H9 (cell line): ENCODE measurements at regions not wholly inside any gene's neighbourhood (a gene's known extent, or its start where the extent isn't known, plus 50 kb on each side); places are given as distances from the start of the nearest gene placed in this dataset.

ENCODE experiments used
- DNase-seq: peaks from one replicate; pipeline ENCODE4 v3.0.0-alpha.2; 2017
- H2AFZ ChIP-seq: one replicate; pipeline ENCODE4 v1.6.1; 2013; ENCODE audit warnings: mild to moderate bottlenecking, low read length, control low read depth, moderate library complexity
- H2AK5ac ChIP-seq: 2 replicates; pipeline ENCODE4 v1.6.1; 2013; ENCODE audit warnings: low read length, control low read depth, mixed read lengths; ENCODE audit not compliant: insufficient read length
- H2BK120ac ChIP-seq: one replicate; pipeline ENCODE4 v1.6.1; 2013; ENCODE audit warnings: low read depth, mild to moderate bottlenecking, low read length, control low read depth, inconsistent platforms; ENCODE audit not compliant: poor library complexity, severe bottlenecking
- H2BK12ac ChIP-seq: 2 replicates; pipeline ENCODE4 v1.6.1; 2013; ENCODE audit warnings: low read length, control low read depth, mixed read lengths, low read depth; ENCODE audit not compliant: insufficient read length
- H2BK15ac ChIP-seq: 2 replicates; pipeline ENCODE4 v1.6.1; 2013; ENCODE audit warnings: low read depth, low read length, control low read depth
- H2BK20ac ChIP-seq: one replicate; pipeline ENCODE4 v1.6.1; 2013; ENCODE audit warnings: low read depth, mild to moderate bottlenecking, low read length, control low read depth, inconsistent platforms; ENCODE audit not compliant: poor library complexity, severe bottlenecking
- H2BK5ac ChIP-seq: 2 replicates; pipeline ENCODE4 v1.6.1; 2013; ENCODE audit warnings: low read length, control low read depth, mixed read lengths; ENCODE audit not compliant: insufficient read length
- H3K14ac ChIP-seq: 2 replicates; pipeline ENCODE4 v1.6.1; 2013; ENCODE audit warnings: low read length, control low read depth; ENCODE audit not compliant: insufficient read depth
- H3K18ac ChIP-seq: 2 replicates; pipeline ENCODE4 v1.6.1; 2013; ENCODE audit warnings: low read depth, mild to moderate bottlenecking, mixed read lengths, low read length, control low read depth; ENCODE audit not compliant: insufficient read length
- H3K23ac ChIP-seq: 2 replicates; pipeline ENCODE4 v1.6.1; 2013; ENCODE audit warnings: low read length, control low read depth, mixed read lengths, low read depth; ENCODE audit not compliant: insufficient read length
- H3K23me2 ChIP-seq: 2 replicates; pipeline ENCODE4 v1.6.1; 2013; ENCODE audit warnings: low read depth, mild to moderate bottlenecking, mixed read lengths, low read length, control low read depth; ENCODE audit not compliant: insufficient read length, poor library complexity, severe bottlenecking
- H3K27ac ChIP-seq: 2 replicates; pipeline ENCODE4 v1.5.1; 2013; ENCODE audit warnings: low read length, control low read depth, mixed read lengths, low read depth; ENCODE audit not compliant: insufficient read length
- H3K27me3 ChIP-seq: 2 replicates; pipeline ENCODE4 v1.6.1; 2013; ENCODE audit warnings: low read length, control low read depth, inconsistent platforms; ENCODE audit not compliant: insufficient read depth
- H3K4ac ChIP-seq: 2 replicates; pipeline ENCODE4 v1.6.1; 2013; ENCODE audit warnings: low read depth, mild to moderate bottlenecking, control low read depth, inconsistent platforms, low read length, moderate library complexity
- H3K4me1 ChIP-seq: 2 replicates; pipeline ENCODE4 v1.6.1; 2013; ENCODE audit warnings: low read length, control low read depth, inconsistent platforms; ENCODE audit not compliant: insufficient read depth
- H3K4me2 ChIP-seq: 2 replicates; pipeline ENCODE4 v1.6.1; 2013; ENCODE audit warnings: low read length, control low read depth, mixed read lengths; ENCODE audit not compliant: insufficient read length, insufficient read depth
- H3K56ac ChIP-seq: 2 replicates; pipeline ENCODE4 v1.6.1; 2013; ENCODE audit warnings: low read depth, mild to moderate bottlenecking, mixed read lengths, low read length, control low read depth; ENCODE audit not compliant: insufficient read length
- H3K79me1 ChIP-seq: 2 replicates; pipeline ENCODE4 v1.6.1; 2013; ENCODE audit warnings: low read depth, mild to moderate bottlenecking, moderate library complexity, low read length, control low read depth, inconsistent platforms; ENCODE audit not compliant: insufficient read depth, poor library complexity, severe bottlenecking
- H3K79me2 ChIP-seq: 2 replicates; pipeline ENCODE4 v1.6.1; 2013; ENCODE audit warnings: low read length, control low read depth, inconsistent platforms; ENCODE audit not compliant: insufficient read depth
- H3K9ac ChIP-seq: 2 replicates; pipeline ENCODE4 v1.6.1; 2013; ENCODE audit warnings: low read length, control low read depth, mixed read lengths; ENCODE audit not compliant: insufficient read length; ENCODE audit errors: extremely low read depth
- H3K9me3 ChIP-seq: one replicate; pipeline ENCODE4 v1.6.1; 2013; ENCODE audit warnings: low read depth, low read length, inconsistent platforms; ENCODE audit not compliant: control insufficient read depth
- H3T11ph ChIP-seq: one replicate; pipeline ENCODE4 v1.6.1; 2013; ENCODE audit warnings: mild to moderate bottlenecking, low read length, control low read depth, inconsistent platforms
- H4K20me1 ChIP-seq: one replicate; pipeline ENCODE4 v1.6.1; 2013; ENCODE audit not compliant: control insufficient read depth, insufficient read length, insufficient read depth
- H4K5ac ChIP-seq: 2 replicates; pipeline ENCODE4 v1.6.1; 2013; ENCODE audit warnings: low read depth, mild to moderate bottlenecking, mixed read lengths, low read length, control low read depth; ENCODE audit not compliant: insufficient read length
- H4K8ac ChIP-seq: replicated peaks from 2 replicates; pipeline ENCODE4 v1.6.1; 2013; ENCODE audit warnings: low read length, control low read depth, mixed read lengths, low read depth; ENCODE audit not compliant: insufficient read length
- H4K91ac ChIP-seq: 2 replicates; pipeline ENCODE4 v1.6.1; 2013; ENCODE audit warnings: low read depth, mild to moderate bottlenecking, moderate library complexity, mixed read lengths, low read length, control low read depth; ENCODE audit not compliant: insufficient read length
- H3K27ac Mint-ChIP-seq, 3 experiments: 2 replicates in 2 of 3; 3 replicates in 1 of 3; pipeline ENCODE4 v1.8.0; 2020 to 2021; ENCODE audit warnings: mixed read lengths in 3 of 3, mild to moderate bottlenecking in 1 of 3, moderate library complexity in 1 of 3
- H3K27me3 Mint-ChIP-seq: 2 replicates; pipeline ENCODE4 v1.8.0; 2021; ENCODE audit warnings: low read depth, mild to moderate bottlenecking, moderate library complexity, mixed read lengths
- H3K36me3 Mint-ChIP-seq, 3 experiments: 2 replicates in 2 of 3; 3 replicates in 1 of 3; pipeline ENCODE4 v1.8.0; 2020 to 2021; ENCODE audit warnings: low read depth in 3 of 3, mixed read lengths in 3 of 3; ENCODE audit not compliant: insufficient read depth in 1 of 3
- H3K4me1 Mint-ChIP-seq, 2 experiments: 2 replicates each; pipeline ENCODE4 v1.8.0; 2020; ENCODE audit warnings: mixed read lengths in 2 of 2
- H3K4me3 Mint-ChIP-seq, 2 experiments: 2 replicates in 1 of 2; 3 replicates in 1 of 2; pipeline ENCODE4 v1.8.0; 2020 to 2021; ENCODE audit warnings: mild to moderate bottlenecking in 2 of 2, mixed read lengths in 2 of 2, moderate library complexity in 1 of 2
- H3K9me3 Mint-ChIP-seq, 2 experiments: 2 replicates in 1 of 2; 3 replicates in 1 of 2; pipeline ENCODE4 v1.8.0; 2020; ENCODE audit warnings: mild to moderate bottlenecking in 2 of 2, mixed read lengths in 2 of 2, moderate library complexity in 1 of 2
- CTCF ChIP-seq: fragments of 200-600 bp; sonication (generic); conservative IDR thresholded peaks from 3 replicates; pipeline ENCODE4 v1.8.0; 2021; ENCODE audit warnings: antibody characterized with exemption, mild to moderate bottlenecking
- WGBS: extraction: QIAGEN DNeasy Blood & Tissue Kit; methylation state at CpG from one replicate; pipeline ENCODE4 v1.1.7; 2013; ENCODE audit warnings: missing lambda C conversion rate, low lambda C conversion rate, mixed read lengths; ENCODE audit not compliant: insufficient read length; ENCODE audit errors: extremely low coverage; 5-methylcytosine and 5-hydroxymethylcytosine counted together

GRCh38 chr2:190805126-190805525, 75.5 kb upstream of the GLS start:
- H4K91ac ChIP-seq: no peak overlapping the region
- H3T11ph ChIP-seq: no peak overlapping the region
- H3K56ac ChIP-seq: no peak overlapping the region
- no peaks in the 10 kb centered on the region for H3K4me1 ChIP-seq
- no peak overlapping the region for H2AFZ ChIP-seq
- no peak overlapping the region for H2BK12ac ChIP-seq
- no peak overlapping the region for H3K23ac ChIP-seq
- H3K27me3 Mint-ChIP-seq: no peaks in the 10 kb centered on the region
- no peak overlapping the region for H2BK20ac ChIP-seq
- H3K79me1 ChIP-seq: no peaks in the 10 kb centered on the region
- H3K4ac ChIP-seq: no peak overlapping the region
- H4K20me1 ChIP-seq: no peaks in the 10 kb centered on the region
- H3K18ac ChIP-seq: no peak overlapping the region
- DNase-seq: no peak
- H3K9me3 ChIP-seq: no peaks in the 10 kb centered on the region
- no peak overlapping the region for H4K8ac ChIP-seq
- no peaks in the 10 kb centered on the region for H3K27me3 ChIP-seq
- H3K27ac Mint-ChIP-seq: peak overlapping the region in 1 of 3 experiments; percentile 63; a peak in 1 of 7 replicates
- H4K5ac ChIP-seq: no peak overlapping the region
- no peak overlapping the region for H2BK15ac ChIP-seq
- no peaks in the 10 kb centered on the region for H3K9me3 Mint-ChIP-seq
- H3K36me3 Mint-ChIP-seq: no peaks in the 10 kb centered on the region
- no peaks in the 10 kb centered on the region for H3K79me2 ChIP-seq
- WGBS: no CpG with 5 or more reads among the region's 1 CpG
- no peak overlapping the region for H3K9ac ChIP-seq
- no peak overlapping the region for H3K27ac ChIP-seq
- H3K4me3 Mint-ChIP-seq: no peak overlapping the region
- no peaks in the 10 kb centered on the region for H3K23me2 ChIP-seq
- peaks cover 23 to 27% of the 10 kb centered on the region in 2 experiments for H3K4me1 Mint-ChIP-seq
- no peak overlapping the region for H2AK5ac ChIP-seq
- TF ChIP-seq CTCF: no peak
- no peak overlapping the region for H2BK5ac ChIP-seq
- H2BK120ac ChIP-seq: no peak overlapping the region
- no peak overlapping the region for H3K4me2 ChIP-seq
- H3K14ac ChIP-seq: no peak overlapping the region
